ENCODE measurements at regions not wholly inside any gene's neighbourhood (a gene's known extent, or its start where the extent isn't known, plus 50 kb on each side); places are given as distances from the start of the nearest gene placed in this dataset.

DNA sequence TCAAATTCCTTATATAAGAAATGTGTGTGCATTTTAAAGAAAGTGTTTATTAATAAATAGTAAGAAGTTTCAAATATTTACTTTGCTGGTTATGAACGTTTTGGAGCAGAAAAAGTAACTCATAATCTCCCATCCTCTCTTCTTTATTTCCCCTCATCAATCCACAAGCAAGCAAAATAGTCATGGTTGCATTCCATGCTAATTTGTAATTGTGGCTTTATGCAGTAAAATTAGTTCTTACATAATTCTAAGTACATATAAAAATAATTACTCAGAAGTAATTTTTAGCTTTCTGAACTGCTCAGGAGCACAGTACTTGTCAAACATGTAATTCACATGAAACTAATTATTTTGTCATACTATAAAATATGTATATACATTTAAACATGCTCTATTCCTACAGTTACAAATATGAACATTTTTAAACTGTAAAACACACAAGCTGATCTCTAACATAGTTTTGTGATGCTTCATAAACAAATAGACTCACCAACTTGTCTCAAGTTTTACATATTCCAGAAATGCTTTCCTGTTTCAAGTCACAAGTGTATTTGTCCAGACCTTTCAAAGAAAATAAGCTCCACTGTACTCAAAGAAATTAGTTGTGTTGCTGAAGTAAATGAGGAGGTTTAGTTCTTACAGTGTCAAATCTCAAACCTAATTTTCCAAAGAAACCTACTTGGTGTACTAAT is 218.9 kb downstream of the PABPC4L start:
- TF ChIP-seq SMC3 (conservative IDR thresholded peaks at IDR 0.05; ENCODE audit: poor library complexity) (no peak), MXI1 (conservative IDR thresholded peaks at IDR 0.05; ENCODE audit: poor library complexity, severe bottlenecking) (no peak), EZH2 (IDR thresholded peaks at IDR 0.05; ENCODE audit: borderline replicate concordance, insufficient read depth, low read length, poor library complexity, severe bottlenecking) (no peak), EP300 (conservative IDR thresholded peaks at IDR 0.05; ENCODE audit: poor library complexity, severe bottlenecking) (no peak), REST (IDR thresholded peaks at IDR 0.05; ENCODE audit: borderline replicate concordance) (no peak), RAD21 (conservative IDR thresholded peaks at IDR 0.05) (no peak), TAF1 (IDR thresholded peaks at IDR 0.05; ENCODE audit: low read depth) (no peak), POLR2AphosphoS5 (IDR thresholded peaks at IDR 0.05) (no peak)
- TF ChIP-seq, protein P1, sequence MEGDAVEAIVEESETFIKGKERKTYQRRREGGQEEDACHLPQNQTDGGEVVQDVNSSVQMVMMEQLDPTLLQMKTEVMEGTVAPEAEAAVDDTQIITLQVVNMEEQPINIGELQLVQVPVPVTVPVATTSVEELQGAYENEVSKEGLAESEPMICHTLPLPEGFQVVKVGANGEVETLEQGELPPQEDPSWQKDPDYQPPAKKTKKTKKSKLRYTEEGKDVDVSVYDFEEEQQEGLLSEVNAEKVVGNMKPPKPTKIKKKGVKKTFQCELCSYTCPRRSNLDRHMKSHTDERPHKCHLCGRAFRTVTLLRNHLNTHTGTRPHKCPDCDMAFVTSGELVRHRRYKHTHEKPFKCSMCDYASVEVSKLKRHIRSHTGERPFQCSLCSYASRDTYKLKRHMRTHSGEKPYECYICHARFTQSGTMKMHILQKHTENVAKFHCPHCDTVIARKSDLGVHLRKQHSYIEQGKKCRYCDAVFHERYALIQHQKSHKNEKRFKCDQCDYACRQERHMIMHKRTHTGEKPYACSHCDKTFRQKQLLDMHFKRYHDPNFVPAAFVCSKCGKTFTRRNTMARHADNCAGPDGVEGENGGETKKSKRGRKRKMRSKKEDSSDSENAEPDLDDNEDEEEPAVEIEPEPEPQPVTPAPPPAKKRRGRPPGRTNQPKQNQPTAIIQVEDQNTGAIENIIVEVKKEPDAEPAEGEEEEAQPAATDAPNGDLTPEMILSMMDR (IDR thresholded peaks at IDR 0.05; ENCODE audit: poor library complexity, severe bottlenecking), result no peak
- Histone ChIP-seq H3K79me2 (replicated peaks; ENCODE audit: insufficient read depth, low read length) (no peaks in the 10 kb centered on the region), H3K9ac (ENCODE audit: low read length) (no peak overlapping the region), H3K36me3 (ENCODE audit: insufficient read depth, low read length) (no peaks in the 10 kb centered on the region), H3K27ac (ENCODE audit: low read length) (no peak overlapping the region), H3K9me2 (ENCODE audit: insufficient read depth, low read length) (no peaks in the 10 kb centered on the region), H3K9me3 (ENCODE audit: low read length) (no peaks in the 10 kb centered on the region), H3K4me3 (ENCODE audit: low read length) (no peak overlapping the region), H4K20me1 (ENCODE audit: insufficient read depth) (no peaks in the 10 kb centered on the region), H3K27me3 (ENCODE audit: insufficient read depth, low read depth, low read length) (no peaks in the 10 kb centered on the region), H2AFZ (ENCODE audit: low read depth, low read length) (no peak overlapping the region), H3K4me2 (ENCODE audit: low read length) (no peak overlapping the region), H3F3A (ENCODE audit: insufficient read depth, low read length, poor library complexity, severe bottlenecking) (no peaks in the 10 kb centered on the region)

DNA sequence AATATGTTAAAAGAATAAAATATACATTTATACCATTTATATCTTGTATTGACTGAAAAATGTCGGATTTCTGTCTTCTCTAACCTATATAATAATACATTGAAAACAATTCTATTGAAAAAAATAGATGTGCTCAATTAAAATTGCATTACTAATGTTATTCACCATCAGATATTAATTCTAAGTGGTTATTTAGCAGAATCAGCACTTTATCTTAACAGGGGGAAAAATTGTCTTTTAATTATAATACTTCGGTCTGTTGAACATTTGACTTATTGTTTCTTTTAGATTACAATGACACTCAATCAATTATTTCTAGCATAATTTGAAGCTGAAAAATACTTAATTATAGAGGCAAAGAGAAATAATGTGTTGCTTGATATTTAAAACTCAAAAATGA is 220.3 kb downstream of the PABPC4L start:
- H3K9ac ChIP-seq (ENCODE audit: low read length), result no peak overlapping the region
- H3K4me3 ChIP-seq (ENCODE audit: low read length), result no peak overlapping the region
- no peaks in the 10 kb centered on the region for H3F3A ChIP-seq (ENCODE audit: insufficient read depth, low read length, poor library complexity, severe bottlenecking)
- H3K36me3 ChIP-seq (ENCODE audit: insufficient read depth, low read length), result no peaks in the 10 kb centered on the region
- no peaks in the 10 kb centered on the region for H3K27me3 ChIP-seq (ENCODE audit: insufficient read depth, low read depth, low read length)
- no peaks in the 10 kb centered on the region for H3K9me2 ChIP-seq (ENCODE audit: insufficient read depth, low read length)
- no peaks in the 10 kb centered on the region for H3K9me3 ChIP-seq (ENCODE audit: low read length)
- no peak for TF ChIP-seq TAF1 (IDR thresholded peaks at IDR 0.05; ENCODE audit: low read depth)
- TF ChIP-seq RAD21 (conservative IDR thresholded peaks at IDR 0.05), result no peak
- no peak for TF ChIP-seq REST (IDR thresholded peaks at IDR 0.05; ENCODE audit: borderline replicate concordance)
- no peak for TF ChIP-seq POLR2AphosphoS5 (IDR thresholded peaks at IDR 0.05)
- no peak for TF ChIP-seq MXI1 (conservative IDR thresholded peaks at IDR 0.05; ENCODE audit: poor library complexity, severe bottlenecking)
- no peak for TF ChIP-seq SMC3 (conservative IDR thresholded peaks at IDR 0.05; ENCODE audit: poor library complexity)
- TF ChIP-seq EP300 (conservative IDR thresholded peaks at IDR 0.05; ENCODE audit: poor library complexity, severe bottlenecking), result no peak
- no peak for TF ChIP-seq EZH2 (IDR thresholded peaks at IDR 0.05; ENCODE audit: borderline replicate concordance, insufficient read depth, low read length, poor library complexity, severe bottlenecking)
- TF ChIP-seq, protein P1 (IDR thresholded peaks at IDR 0.05; ENCODE audit: poor library complexity, severe bottlenecking), result no peak
- no peak overlapping the region for H3K27ac ChIP-seq (ENCODE audit: low read length)
- H4K20me1 ChIP-seq (ENCODE audit: insufficient read depth), result no peaks in the 10 kb centered on the region
- no peaks in the 10 kb centered on the region for H3K79me2 ChIP-seq (replicated peaks; ENCODE audit: insufficient read depth, low read length)
- no peak overlapping the region for H3K4me2 ChIP-seq (ENCODE audit: low read length)
- H2AFZ ChIP-seq (ENCODE audit: low read depth, low read length), result no peak overlapping the region

Measured in neural cell (in vitro differentiated cells).